ENCODE measurements at regions not wholly inside any gene's neighbourhood (a gene's known extent, or its start where the extent isn't known, plus 50 kb on each side); places are given as distances from the start of the nearest gene placed in this dataset.

DNA sequence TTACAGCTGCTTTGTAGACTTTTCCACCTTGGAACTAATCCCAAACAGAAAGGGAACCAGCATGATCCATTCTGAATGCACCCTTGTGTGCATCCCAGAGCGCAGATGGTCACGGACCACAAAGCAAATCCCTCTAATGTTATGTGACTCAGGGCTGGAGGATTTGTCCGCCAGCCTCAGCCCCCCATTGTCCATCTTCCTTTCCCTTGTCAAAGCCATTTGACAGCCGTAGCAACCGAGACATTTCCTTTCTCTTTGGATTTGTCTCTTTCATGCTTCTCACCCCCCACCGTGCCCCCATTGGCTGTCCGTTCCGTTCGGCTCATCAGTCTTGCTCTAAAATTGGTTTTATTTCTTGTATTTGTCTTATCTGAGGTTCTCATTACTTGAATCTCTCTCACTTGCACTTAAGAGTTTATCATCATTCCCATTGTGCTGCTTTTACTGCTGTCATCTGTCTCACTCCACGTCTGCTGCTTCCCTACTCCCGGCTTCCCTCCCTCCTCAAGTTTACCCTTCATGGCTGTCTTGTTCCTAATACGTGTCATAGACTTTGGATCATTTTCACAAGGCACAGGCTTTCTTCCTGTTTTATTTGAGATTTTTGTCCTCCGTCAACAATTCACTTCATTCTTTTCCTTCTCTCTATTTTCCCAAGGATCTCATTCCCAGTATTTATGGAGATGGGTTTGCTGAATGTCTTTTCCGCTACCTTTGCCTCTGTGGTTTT is 163.4 kb upstream of the ERCC4 start:
- DNase-seq, result no peak

DNA sequence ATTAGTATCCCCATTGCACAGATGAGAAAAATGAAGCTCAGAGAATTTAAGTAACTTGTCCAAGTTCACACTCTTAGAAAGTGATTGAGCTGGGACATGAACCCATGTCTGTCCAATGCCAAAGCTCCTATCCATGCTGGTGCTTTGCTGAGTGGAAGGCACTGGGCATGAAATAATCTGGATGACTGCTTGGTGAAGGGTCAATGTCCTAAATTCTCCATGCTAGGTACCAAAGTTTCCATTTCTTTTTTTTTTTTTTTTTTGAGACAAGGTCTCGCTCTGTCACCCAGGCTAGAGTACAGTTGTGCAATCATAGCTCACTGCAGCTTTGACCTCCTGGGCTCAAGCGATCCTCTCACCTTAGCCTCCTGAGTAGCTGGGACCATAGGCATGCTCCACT is 153.6 kb upstream of the ERCC4 start:
- no peak for DNase-seq

DNA sequence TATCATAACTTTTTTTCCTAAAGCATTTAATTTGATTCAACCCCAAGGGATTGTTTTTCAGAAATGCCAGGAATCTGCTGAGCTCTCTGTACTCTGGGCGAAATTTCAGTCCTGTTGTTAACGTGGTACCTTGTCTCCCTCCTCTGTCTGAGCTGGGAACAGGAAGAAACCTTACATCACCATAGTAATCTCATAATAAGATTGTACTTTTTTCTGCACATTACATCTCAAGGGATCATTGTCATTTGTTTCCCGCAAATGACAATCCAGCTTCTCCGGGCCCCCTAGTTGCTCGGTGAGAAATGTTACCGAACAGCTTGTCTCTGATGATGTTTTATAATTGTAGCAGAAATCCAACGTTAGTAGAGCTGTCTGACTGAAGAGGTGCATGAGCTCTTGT is 152.7 kb upstream of the ERCC4 start:
- no peak for DNase-seq

DNA sequence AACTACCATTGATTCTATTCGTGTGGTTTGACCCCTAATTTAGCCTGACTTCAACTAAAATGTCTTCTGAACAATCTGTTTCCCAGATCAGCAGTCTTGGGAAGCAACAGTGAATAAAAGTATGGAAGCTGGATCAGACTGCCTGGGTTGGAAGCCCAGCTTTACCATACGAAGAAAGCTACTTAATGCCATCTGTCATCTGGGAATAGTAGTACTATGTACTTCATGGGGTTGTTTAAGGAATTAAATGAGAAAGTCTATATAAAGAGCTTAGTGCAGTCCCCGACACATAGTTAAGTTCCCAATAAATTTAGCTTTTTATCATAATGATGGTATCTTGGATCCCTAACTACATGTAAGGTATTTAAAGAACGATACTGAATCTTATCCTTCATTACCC is 151.5 kb upstream of the ERCC4 start:
- no peak for DNase-seq

DNA sequence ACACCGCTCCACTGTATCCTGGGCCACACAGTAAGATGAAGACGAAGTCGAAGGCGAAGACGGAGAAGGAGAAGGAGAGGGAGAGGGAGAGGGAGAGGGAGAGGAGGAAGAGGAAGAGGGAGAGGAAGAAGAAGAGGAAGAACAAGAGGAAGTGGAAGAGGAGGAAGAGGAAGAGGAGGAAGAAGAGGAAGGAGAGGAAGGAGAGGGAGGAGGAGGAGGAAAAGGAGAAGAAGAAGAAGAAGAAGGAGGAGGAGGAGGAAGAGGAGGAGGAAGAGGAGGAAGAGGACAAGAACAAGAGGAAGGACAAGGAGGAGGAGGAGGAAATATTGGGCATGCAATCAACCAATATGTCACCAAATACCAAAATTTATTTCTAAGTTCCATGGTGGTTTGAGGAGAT is 149.5 kb upstream of the ERCC4 start:
- DNase-seq, result no peak

DNA sequence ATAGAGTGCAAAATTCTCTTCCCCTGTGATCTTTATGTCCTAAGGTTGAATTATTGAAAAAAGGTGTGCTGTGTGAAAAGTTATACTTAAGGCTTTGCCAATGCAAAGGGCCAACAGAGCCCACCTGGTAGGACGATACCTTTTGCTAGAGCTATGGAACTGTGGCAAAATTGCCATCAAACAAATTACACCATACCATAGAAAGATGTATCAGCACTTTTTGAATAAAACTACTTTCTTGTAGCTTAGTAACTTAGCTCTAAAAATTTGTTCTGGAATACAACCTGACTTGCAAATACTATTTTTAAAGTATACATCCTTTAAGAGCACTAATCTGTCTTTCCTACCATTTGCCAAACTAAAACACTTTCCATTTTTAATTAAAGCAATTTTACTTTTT is 147.2 kb upstream of the ERCC4 start:
- DNase-seq, result no peak

DNA sequence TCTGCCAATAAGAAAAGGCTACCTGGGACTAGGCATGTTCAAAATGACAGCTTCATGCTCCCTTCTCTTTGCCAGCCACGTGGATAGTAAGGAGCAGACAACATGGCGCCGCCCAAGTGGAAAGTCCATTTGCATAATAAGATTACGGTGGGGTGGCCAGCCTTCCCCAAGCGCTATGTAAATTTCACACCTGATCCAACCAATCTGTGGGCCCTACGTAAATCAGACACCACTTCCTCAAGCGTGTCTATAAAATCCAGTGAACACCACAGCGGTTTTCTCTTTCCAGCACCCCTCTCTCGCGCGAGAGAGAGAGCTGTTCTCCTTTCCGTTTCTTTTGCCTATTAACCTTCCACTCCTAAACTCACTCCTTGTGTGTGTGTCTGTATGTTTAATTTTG is 140.3 kb upstream of the ERCC4 start:
- peak; percentile 84 for DNase-seq

DNA sequence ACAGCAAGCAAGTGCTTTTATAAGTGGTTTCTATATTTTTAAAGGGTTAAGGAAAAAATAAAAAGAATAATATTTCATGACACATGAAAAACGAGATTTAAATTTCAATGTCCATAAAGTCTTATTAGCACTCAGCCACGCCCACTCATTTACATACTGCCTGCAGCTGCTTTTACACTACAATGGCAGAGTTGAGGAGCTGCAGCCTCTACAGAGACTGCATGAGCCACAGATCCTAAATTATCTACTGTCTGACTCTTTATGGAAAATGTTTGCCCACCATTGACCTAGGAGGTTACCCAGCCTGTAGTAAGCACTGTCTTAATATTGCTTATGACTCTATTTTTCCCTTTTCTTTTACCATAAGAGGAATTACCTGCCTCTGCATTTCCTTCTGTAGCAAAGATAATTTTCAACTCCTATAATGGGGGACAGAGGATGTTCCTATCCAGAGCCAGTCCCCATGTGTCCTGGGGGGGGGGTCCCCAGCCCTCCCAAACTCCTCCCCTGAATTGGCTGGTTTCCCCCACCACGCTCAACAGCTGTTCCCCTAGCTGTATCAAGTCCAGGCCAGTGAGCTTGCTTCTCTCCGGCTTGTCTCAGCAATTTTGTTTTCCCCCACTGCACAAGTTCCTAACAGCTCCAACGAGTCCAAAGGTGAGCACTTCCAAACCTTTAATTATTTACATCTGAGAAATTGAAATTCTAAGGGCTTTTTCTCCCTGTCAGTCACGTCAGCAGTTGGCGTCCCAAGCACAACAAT is 139.4 kb upstream of the ERCC4 start:
- DNase-seq, result peak; percentile 47

DNA sequence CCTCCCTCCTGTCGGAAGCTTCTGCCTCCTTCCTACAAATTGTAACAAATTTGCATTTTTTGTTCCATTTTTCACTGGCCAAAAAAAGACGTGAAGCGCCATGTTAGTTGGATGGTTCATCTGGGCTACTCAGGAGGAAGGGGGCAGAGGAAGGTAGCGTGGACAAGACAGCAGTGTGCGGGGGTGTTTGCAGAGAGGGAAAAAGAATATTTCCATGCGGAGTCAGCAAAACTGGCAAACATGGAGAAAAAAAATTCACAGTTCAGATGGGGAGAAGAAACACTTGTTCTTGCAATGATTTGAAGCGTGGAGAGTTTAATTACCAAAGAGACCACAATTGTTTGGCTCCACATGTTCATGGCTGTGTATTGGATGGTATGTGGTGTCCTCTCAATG is 138.8 kb upstream of the ERCC4 start:
- no peak for DNase-seq

DNA sequence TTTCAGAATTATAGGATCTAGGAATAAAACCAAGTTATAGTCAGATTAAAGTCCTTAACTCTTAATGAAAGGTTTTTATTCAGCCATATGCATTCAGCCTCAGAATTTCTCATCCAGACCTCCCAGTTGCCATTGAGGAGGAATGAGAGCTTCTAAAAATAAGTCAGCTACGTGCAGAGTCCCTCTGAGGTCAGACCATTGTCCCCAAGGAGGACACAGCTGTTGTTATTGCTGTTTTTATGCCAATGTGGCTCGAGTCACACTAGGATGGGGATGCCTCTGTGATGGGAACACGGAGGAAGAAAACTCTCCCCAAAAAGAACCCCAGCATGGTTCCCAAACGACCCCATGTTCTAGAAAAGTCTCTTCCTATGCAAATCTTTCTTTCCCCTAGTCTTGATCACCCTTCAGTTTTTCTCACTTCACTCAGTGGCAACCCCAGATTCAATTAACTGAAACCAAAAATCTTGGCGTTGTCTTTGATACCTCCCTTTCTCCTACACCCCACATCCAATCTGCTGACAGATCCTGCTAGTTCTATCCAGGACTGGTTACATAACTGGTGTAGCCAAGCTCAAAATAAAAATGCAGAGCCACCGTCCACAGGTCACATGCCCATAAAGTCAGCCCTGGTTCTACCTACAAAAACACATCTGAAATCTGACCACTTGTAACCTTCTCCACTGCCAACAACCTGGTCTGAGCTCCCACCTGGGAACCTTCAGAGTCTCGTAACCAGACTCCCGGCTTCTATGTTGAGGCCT is 138.2 kb upstream of the ERCC4 start:
- DNase-seq, result no peak

DNA sequence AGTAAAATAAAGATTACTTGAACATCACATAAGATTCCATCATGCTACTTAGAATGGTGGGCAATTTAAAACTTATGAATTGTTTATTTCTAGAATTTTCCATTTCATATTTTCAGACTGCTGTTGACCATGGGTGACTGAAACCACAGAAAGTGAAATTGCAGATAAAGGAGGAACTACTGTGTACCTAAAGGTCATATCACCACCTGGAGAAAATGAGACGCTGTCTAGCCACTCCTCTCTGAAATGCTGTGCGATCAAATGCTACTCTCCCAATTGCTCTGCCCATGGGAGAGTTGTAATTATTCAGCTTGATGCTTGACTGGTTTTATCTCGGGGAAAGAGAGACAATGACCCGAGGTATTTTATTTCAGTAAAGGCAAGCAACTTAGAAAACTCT is 128.9 kb upstream of the ERCC4 start:
- peak; percentile 41 for DNase-seq

DNA sequence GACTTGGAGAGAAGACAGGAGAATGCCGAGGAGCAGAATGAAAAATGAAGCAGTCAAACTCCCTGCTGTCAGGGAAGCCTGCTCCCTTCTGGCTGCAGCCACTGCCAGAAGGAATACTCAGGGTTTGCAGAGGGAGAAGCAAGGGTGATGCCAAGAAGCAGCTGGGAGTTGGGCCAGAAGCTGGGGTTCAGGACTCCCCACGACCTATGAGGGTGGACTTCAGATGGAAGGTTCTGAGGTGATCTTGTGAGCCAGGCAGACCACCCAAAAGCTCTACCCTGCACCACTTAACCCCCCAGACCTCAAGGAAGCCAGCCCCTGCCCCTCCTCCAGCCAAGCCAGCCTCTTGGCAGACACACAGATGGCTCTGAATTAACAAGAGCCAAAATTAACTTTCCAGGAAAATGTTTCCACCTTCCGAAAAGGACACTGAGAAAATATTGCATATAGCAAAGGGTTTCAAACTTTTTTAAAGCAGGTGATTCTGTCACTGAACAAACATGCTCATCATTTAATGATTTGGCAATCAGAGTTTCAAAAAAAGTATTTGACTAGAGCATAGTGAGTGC is 126.0 kb upstream of the ERCC4 start:
- DNase-seq, result peak; percentile 17

DNA sequence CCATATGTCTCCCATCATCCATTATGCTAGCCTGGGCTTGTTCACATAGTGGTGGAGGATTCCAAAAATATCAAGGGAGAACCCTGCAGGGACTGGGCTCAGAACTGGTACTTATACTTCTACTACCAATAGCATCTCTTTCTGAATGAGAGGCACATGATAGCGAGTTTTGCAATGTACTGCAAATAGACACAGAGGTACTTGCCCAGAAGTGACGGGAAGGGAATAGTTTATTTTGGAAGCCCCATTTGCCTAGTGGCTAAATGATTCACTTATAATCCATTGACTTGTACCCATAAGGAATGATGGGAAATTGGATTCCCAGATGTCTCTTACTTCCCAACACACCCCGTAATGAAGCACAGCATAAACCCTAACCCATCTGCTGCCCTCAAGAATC is 124.8 kb upstream of the ERCC4 start:
- DNase-seq, result peak; percentile 6

DNA sequence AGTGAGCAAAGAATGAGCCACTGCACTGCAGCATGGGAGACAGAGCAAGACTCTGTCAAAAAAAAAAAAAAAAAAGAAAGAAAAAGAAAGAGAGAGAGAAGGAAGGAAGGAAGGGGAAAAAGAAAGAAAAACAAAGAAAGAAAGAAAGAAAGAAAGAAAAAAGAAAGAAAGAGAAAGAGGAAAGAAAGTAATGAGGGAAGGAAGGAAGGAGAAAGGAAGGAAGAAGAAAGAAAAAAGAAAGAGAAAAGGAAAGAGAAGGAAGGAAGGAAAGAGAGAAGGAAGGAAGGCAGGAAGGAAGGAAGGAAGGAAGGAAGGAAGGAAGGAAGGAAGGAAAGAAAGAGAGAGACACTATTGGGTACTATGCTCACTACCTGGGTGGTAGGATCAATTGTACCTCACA is 122.2 kb upstream of the ERCC4 start:
- DNase-seq, result no peak

DNA sequence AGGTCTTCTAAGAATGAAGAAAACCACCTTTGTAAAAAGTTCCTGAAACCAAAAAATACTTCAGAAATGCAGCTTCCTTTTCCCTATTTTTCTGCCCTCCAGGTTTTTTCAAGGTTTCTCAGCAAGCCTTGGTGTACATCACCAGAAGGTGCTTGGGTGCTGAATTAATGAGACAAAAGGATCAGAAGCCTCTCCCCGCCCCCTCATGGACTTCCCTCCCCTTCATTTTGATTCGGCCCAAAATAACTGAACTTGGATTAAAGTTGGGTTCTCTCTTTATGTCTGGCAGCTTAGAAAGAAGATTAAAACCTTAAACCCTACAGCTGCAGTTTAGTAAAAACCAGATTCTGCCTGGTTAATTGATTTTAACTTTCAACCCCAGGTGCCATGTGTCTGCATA is 121.7 kb upstream of the ERCC4 start:
- no peak for DNase-seq

DNA sequence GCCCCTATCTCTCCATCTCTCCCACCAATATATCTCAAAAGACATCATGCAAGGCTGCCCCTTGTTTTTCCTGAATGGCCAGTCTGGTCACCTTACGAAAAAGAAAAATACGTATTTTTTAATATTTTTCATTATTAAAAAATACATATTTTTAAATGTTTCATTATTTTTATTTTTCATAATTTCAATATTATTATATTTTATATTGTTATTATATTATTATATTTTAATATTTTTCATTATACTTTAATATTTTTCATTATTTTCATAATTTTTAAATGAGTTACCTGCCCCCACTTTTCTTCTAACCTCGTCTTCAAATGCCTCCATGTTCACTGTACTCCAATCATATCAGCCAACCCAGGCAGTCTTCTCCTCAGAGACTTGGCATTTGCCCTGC is 116.0 kb upstream of the ERCC4 start:
- DNase-seq, result no peak

DNA sequence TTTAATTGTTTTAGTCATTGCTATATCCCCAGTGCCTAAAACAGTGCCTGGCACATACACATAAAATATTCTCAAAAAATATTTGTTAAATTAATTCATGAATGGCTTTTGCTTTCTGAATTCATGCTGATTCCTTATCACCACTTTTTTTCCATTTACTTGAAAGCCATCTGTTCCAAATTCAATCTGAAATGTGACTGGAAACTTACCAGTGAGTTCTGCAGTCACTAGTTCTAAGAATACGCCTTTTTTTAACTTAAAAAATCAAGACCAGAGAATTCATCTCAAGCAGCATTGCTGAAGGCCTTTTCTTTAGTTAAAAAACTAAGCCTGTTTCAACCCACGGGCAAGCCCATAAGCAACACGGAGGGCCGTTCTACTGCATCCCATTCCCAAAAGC is 114.0 kb upstream of the ERCC4 start:
- no peak for DNase-seq

DNA sequence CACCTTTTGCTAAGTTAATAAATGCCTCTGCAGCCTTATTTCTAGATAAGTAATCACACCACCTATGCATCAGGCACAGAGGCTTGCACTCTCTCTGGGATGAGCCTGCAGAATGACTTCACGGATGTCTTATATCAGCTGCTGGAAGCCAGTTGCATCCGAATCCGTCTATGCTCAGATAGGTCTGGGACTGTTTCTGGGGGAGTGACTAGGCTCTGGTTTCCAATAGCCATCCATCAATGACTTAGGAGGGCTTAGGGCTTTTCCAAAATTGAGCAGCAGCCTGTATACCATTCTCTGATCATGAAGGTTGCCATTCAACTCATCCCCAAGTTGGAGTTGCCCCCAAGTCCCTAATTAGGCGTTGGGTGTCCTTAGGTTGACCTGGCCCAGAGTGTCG is 113.3 kb upstream of the ERCC4 start:
- no peak for DNase-seq

DNA sequence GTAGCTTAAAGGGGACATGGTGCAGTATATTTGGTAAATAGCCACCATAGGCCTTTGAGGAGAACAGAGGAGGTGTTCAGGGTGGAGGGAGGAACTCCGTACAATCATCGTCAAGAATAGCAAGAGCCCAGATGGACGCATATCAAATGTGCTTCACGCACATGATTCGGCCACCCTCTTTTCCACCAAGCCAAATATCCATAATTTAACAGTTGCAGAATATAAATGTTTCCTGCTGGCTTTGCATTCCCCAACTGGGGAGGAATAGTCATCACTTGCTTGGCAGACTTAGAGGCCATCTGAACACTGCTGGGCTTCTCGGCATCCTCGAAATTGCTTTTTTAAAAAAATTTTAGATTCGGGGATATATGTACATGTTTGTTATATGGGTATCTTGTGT is 111.9 kb upstream of the ERCC4 start:
- no peak for DNase-seq

DNA sequence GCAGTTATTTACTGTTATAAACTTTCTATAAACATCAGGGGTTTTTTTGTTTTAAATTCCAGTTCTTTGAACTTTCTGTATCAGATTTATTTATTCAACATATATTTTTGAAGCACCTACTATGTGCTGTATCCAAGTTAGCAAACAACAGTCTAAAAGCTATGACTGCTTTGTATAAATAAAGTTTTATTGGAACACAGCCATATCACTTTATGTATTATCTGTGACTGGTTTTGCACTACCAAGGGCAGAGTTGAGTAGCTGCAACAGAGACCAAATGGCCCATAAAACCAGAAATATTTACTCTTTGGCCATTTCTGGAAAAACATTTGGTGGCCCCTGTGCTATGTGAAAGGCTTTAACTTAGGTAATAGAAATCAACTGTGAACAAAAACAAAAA is 110.2 kb upstream of the ERCC4 start:
- DNase-seq, result no peak

DNA sequence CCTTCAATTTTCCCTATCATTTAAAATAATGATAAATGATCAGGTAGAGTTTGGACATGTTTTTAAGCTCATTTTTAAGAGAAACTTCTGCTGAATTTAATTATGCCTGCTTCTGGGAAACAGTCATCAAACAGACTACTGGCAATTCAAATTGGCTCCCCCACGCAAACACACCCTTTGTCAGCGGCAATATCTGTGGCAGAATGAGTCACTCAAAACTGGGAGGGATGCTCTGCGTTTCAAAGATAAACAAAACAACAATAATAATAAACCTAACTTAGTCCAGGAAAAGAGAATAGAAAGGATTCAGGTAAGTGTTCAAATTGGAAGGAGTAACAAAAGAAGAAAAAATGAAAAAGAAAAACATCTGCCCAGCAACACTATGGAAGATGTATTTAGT is 108.1 kb upstream of the ERCC4 start:
- peak; percentile 63 for DNase-seq

DNA sequence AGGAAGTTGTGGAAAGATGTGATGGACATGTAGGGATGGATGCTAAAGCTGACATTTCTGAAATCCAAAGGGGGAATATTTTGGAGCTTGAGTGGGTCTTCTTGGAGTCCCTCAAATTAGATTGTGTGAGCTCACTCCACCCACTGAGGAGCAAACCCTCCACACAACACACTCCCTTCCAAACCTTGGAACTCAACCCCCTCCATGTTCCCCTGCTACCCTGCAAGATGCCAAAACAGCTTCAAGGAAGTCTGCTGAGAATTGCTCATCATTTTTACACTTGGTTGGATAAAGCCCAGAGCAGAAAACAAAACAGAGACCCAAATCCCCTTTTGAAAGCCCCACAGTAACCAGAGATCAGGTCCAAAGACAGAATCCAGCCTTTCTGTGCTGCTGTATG is 103.3 kb upstream of the ERCC4 start:
- DNase-seq, result no peak

DNA sequence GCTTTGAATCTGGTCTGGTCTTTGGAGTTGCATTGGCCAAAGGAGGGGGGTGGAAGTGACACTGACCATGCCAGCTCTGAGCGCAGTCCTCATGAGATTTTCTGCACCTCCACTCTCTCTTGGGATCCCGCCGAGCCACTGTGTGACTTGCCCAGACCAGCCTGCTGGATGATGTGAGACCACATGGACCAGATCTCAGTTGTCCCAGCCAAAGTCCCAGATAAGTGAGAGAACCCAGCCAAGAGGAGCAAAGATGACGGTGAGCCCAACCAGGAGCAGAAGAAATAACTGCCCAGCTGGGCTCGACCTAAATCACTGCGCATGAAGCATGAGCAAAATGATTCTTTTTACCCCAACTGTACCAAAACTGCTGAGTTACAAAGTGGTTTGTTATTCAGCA is 96.5 kb upstream of the ERCC4 start:
- no peak for DNase-seq

All from NCI-H69 (cell line).